ENCODE measurements at regions not wholly inside any gene's neighbourhood (a gene's known extent, or its start where the extent isn't known, plus 50 kb on each side); places are given as distances from the start of the nearest gene placed in this dataset.

- H3K36me3 ChIP-seq: no peaks in the 10 kb centered on the region
- WGBS, 5 donors: 86 to 95% (median 90%) methylated on average over 6 of the region's 6 CpGs
- H3K4me1 ChIP-seq: no peaks in the 10 kb centered on the region
- intact Hi-C loops (cut with DNase I; ENCODE audit: low total_unique reads): no loop called here
- no peak for DNase-seq
- no peaks in the 10 kb centered on the region for H3K27me3 ChIP-seq (replicated peaks in 1 of 7)
- H3K27ac ChIP-seq: no peak overlapping the region
- TF ChIP-seq POLR2AphosphoS5 (IDR thresholded peaks at IDR 0.05): no peak
- no peak for TF ChIP-seq POLR2A (IDR thresholded peaks at IDR 0.05)
- TF ChIP-seq CTCF (IDR thresholded peaks at IDR 0.05 in 8 of 11, conservative IDR thresholded peaks at IDR 0.05 in 3 of 11): no peak
- H3K4me3 ChIP-seq: no peak overlapping the region
- peaks cover 0 to 5% (median 0%) of the 10 kb centered on the region in 8 donors for H3K9me3 ChIP-seq
Observed at GRCh38 chr6:74550821-74551220, 655.0 kb downstream of the COL12A1 start.

DNA sequence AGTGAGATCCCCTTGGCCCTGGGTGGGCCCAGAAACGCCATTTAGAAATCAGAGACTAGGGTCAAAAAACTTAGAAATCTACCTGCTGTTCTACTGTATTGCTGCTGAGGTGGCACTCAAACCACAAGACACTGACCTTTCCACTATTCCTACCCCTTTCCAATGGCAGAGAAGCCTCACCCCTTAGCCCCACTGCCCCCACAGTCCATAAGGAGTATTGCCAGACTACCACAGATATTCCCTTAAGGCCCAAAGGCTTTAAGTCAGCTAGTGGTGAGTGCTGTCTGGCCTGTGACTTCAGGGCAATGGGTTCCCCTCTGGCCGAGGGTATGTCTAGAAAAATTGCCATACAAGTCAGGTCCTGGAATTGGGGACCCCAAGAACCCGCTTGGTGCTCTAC lies 656.1 kb downstream of the COL12A1 start:
- peaks cover 0 to 14% (median 0%) of the 10 kb centered on the region in 8 donors for H3K9me3 ChIP-seq
- no peak overlapping the region for H3K27ac ChIP-seq
- DNase-seq: no peak
- no peaks in the 10 kb centered on the region for H3K4me1 ChIP-seq
- WGBS, 5 donors: 72 to 93% (median 74%) methylated on average over 3 of the region's 3 CpGs
- H3K27me3 ChIP-seq (replicated peaks in 1 of 7): no peaks in the 10 kb centered on the region
- no peak overlapping the region for H3K4me3 ChIP-seq
- intact Hi-C loops (cut with DNase I; ENCODE audit: low total_unique reads): no loop called here
- H3K36me3 ChIP-seq: no peaks in the 10 kb centered on the region
- no peak for TF ChIP-seq POLR2AphosphoS5 (IDR thresholded peaks at IDR 0.05)
- no peak for TF ChIP-seq CTCF (IDR thresholded peaks at IDR 0.05 in 8 of 11, conservative IDR thresholded peaks at IDR 0.05 in 3 of 11)
- TF ChIP-seq POLR2A (IDR thresholded peaks at IDR 0.05): no peak

- no peaks in the 10 kb centered on the region for H3K36me3 ChIP-seq
- H3K27ac ChIP-seq: no peak overlapping the region
- DNase-seq: no peak
- WGBS, 5 donors: 80 to 87% (median 83%) methylated on average over 2 of the region's 2 CpGs
- no peaks in the 10 kb centered on the region for H3K4me1 ChIP-seq
- H3K9me3 ChIP-seq: peaks cover 0 to 10% (median 1%) of the 10 kb centered on the region in 8 donors
- H3K27me3 ChIP-seq (replicated peaks in 1 of 7): no peaks in the 10 kb centered on the region
- H3K4me3 ChIP-seq: no peak overlapping the region
- intact Hi-C loops (cut with DNase I; ENCODE audit: low total_unique reads): no loop called here
- TF ChIP-seq POLR2A (IDR thresholded peaks at IDR 0.05) (no peak), CTCF (IDR thresholded peaks at IDR 0.05 in 8 of 11, conservative IDR thresholded peaks at IDR 0.05 in 3 of 11) (no peak), POLR2AphosphoS5 (IDR thresholded peaks at IDR 0.05) (no peak)
Observed at GRCh38 chr6:74534465-74535211, 671.2 kb downstream of the COL12A1 start.

DNA sequence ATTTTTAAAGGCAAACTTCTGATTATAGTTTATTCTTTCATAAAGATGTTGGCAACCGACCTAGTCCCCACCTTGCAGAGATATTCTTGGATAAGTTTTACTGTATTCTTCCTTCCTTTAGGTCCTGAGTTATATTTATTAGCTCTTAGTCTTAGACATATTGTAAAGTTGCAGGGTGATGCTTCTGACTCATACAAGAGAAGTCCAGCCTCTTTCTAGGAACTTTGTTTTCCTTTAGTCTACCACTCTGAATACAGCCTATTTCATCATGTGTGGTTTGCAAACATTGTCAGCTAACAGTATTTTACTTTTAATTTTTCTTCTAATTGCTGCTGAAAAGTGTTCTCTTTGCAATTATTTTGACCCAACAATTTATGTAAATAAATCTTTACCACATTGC lies 686.7 kb downstream of the COL12A1 start:
- H3K27ac ChIP-seq: no peak overlapping the region
- H3K27me3 ChIP-seq (replicated peaks in 1 of 7): no peaks in the 10 kb centered on the region
- H3K4me3 ChIP-seq: no peak overlapping the region
- H3K4me1 ChIP-seq: no peaks in the 10 kb centered on the region
- peaks cover 0 to 22% (median 14%) of the 10 kb centered on the region in 8 donors for H3K9me3 ChIP-seq
- 68 to 83% (median 74%) methylated on average over 1 of the region's 1 CpG for WGBS, 5 donors
- intact Hi-C loops (cut with DNase I; ENCODE audit: low total_unique reads): no loop called here
- TF ChIP-seq CTCF (IDR thresholded peaks at IDR 0.05 in 8 of 11, conservative IDR thresholded peaks at IDR 0.05 in 3 of 11) (no peak), POLR2A (IDR thresholded peaks at IDR 0.05) (no peak), POLR2AphosphoS5 (IDR thresholded peaks at IDR 0.05) (no peak)
- DNase-seq: no peak
- no peaks in the 10 kb centered on the region for H3K36me3 ChIP-seq
